ENCODE measurements at regions not wholly inside any gene's neighbourhood (a gene's known extent, or its start where the extent isn't known, plus 50 kb on each side); places are given as distances from the start of the nearest gene placed in this dataset.

- Histone ChIP-seq H3K4me2 (no peak overlapping the region), H4K20me1 (ENCODE audit: insufficient read depth, poor library complexity, severe bottlenecking) (no peaks in the 10 kb centered on the region), H3K79me2 (no peaks in the 10 kb centered on the region), H3K4me3 (no peak overlapping the region), H3K27ac (no peak overlapping the region), H3K27me3 (no peaks in the 10 kb centered on the region), H3K9me3 (ENCODE audit: low read depth) (no peaks in the 10 kb centered on the region), H3K36me3 (replicated peaks; ENCODE audit: insufficient read depth, low read depth) (no peaks in the 10 kb centered on the region), H3K4me1 (ENCODE audit: insufficient read depth) (no peaks in the 10 kb centered on the region), H2AFZ (no peak overlapping the region), H3K9me2 (replicated peaks; ENCODE audit: insufficient read depth) (no peaks in the 10 kb centered on the region)
- no peak for TF ChIP-seq EZH2 (IDR thresholded peaks at IDR 0.05; ENCODE audit: borderline replicate concordance)
- TF ChIP-seq EZH2phosphoT487 (IDR thresholded peaks at IDR 0.05; ENCODE audit: low read depth, severe bottlenecking, unreplicated experiment), result no peak
- TF ChIP-seq CTCF (IDR thresholded peaks at IDR 0.05; ENCODE audit: poor library complexity), result no peak
- WGBS (ENCODE audit: low lambda C conversion rate, missing lambda C conversion rate), result 89% methylated on average over 1 of the region's 1 CpG
- DNase-seq (ENCODE audit: low spot score), result no peak
These were observed 2484.8 kb upstream of the PCDH20 start for GRCh38 chr13:63900406-63900805.

GRCh38 chr13:63896321-63896720 is 2480.7 kb upstream of the PCDH20 start:
- Histone ChIP-seq H3K4me3 (no peak overlapping the region), H3K36me3 (replicated peaks; ENCODE audit: insufficient read depth, low read depth) (no peaks in the 10 kb centered on the region), H3K9me3 (ENCODE audit: low read depth) (no peaks in the 10 kb centered on the region), H2AFZ (no peak overlapping the region), H3K27me3 (no peaks in the 10 kb centered on the region), H4K20me1 (ENCODE audit: insufficient read depth, poor library complexity, severe bottlenecking) (no peaks in the 10 kb centered on the region), H3K4me2 (no peak overlapping the region), H3K79me2 (no peaks in the 10 kb centered on the region), H3K4me1 (ENCODE audit: insufficient read depth) (no peaks in the 10 kb centered on the region), H3K9me2 (replicated peaks; ENCODE audit: insufficient read depth) (no peaks in the 10 kb centered on the region), H3K27ac (no peak overlapping the region)
- DNase-seq (ENCODE audit: low spot score), result no peak
- TF ChIP-seq EZH2phosphoT487 (IDR thresholded peaks at IDR 0.05; ENCODE audit: low read depth, severe bottlenecking, unreplicated experiment) (no peak), EZH2 (IDR thresholded peaks at IDR 0.05; ENCODE audit: borderline replicate concordance) (no peak), CTCF (IDR thresholded peaks at IDR 0.05; ENCODE audit: poor library complexity) (no peak)

- no peaks in the 10 kb centered on the region for H3K36me3 ChIP-seq (replicated peaks; ENCODE audit: insufficient read depth, low read depth)
- 70% methylated on average over 1 of the region's 1 CpG for whole genome bisulfite sequencing (ENCODE audit: low lambda C conversion rate, missing lambda C conversion rate)
- no peaks in the 10 kb centered on the region for H3K9me2 ChIP-seq (replicated peaks; ENCODE audit: insufficient read depth)
- H3K9me3 ChIP-seq (ENCODE audit: low read depth), result no peaks in the 10 kb centered on the region
- no peaks in the 10 kb centered on the region for H3K79me2 ChIP-seq
- no peak overlapping the region for H3K4me2 ChIP-seq
- H3K27me3 ChIP-seq, result no peaks in the 10 kb centered on the region
- no peak overlapping the region for H3K27ac ChIP-seq
- H3K4me3 ChIP-seq, result no peak overlapping the region
- H2AFZ ChIP-seq, result no peak overlapping the region
- no peaks in the 10 kb centered on the region for H3K4me1 ChIP-seq (ENCODE audit: insufficient read depth)
- no peaks in the 10 kb centered on the region for H4K20me1 ChIP-seq (ENCODE audit: insufficient read depth, poor library complexity, severe bottlenecking)
- TF ChIP-seq EZH2 (IDR thresholded peaks at IDR 0.05; ENCODE audit: borderline replicate concordance), result no peak
- no peak for DNase-seq (ENCODE audit: low spot score)
These were observed 2466.4 kb upstream of the PCDH20 start for GRCh38 chr13:63882052-63882451.

- no peak overlapping the region for H3K4me3 ChIP-seq
- no peaks in the 10 kb centered on the region for H3K79me2 ChIP-seq
- H4K20me1 ChIP-seq (ENCODE audit: insufficient read depth, poor library complexity, severe bottlenecking), result no peaks in the 10 kb centered on the region
- TF ChIP-seq EZH2phosphoT487 (IDR thresholded peaks at IDR 0.05; ENCODE audit: low read depth, severe bottlenecking, unreplicated experiment) (no peak), EZH2 (IDR thresholded peaks at IDR 0.05; ENCODE audit: borderline replicate concordance) (no peak), CTCF (IDR thresholded peaks at IDR 0.05; ENCODE audit: poor library complexity) (no peak)
- no peak overlapping the region for H3K4me2 ChIP-seq
- no peaks in the 10 kb centered on the region for H3K4me1 ChIP-seq (ENCODE audit: insufficient read depth)
- H2AFZ ChIP-seq, result no peak overlapping the region
- H3K9me2 ChIP-seq (replicated peaks; ENCODE audit: insufficient read depth), result no peaks in the 10 kb centered on the region
- H3K36me3 ChIP-seq (replicated peaks; ENCODE audit: insufficient read depth, low read depth), result no peaks in the 10 kb centered on the region
- no peaks in the 10 kb centered on the region for H3K9me3 ChIP-seq (ENCODE audit: low read depth)
- H3K27me3 ChIP-seq, result no peaks in the 10 kb centered on the region
- no peak overlapping the region for H3K27ac ChIP-seq
- 58% methylated on average over 3 of the region's 3 CpGs for WGBS (ENCODE audit: low lambda C conversion rate, missing lambda C conversion rate)
- no peak for DNase-seq (ENCODE audit: low spot score)
These were observed 2465.1 kb upstream of the PCDH20 start for GRCh38 chr13:63880705-63881104.

All from hepatocyte (in vitro differentiated cells).